Neural cell (in vitro differentiated cells): ENCODE measurements at regions not wholly inside any gene's neighbourhood (a gene's known extent, or its start where the extent isn't known, plus 50 kb on each side); places are given as distances from the start of the nearest gene placed in this dataset.

ENCODE experiments used
- H2AFZ ChIP-seq: fragments of 200-600, 300-800 bp; sonication (generic), shearing (Covaris generic); 2 replicates; pipeline ENCODE4 v1.6.0; 2014; ENCODE audit warnings: low read depth, mild to moderate bottlenecking, antibody characterized with exemption, low read length, moderate library complexity
- H3F3A ChIP-seq: fragments of 200-600 bp; shearing (Covaris generic); 2 replicates; pipeline ENCODE4 v1.6.1; 2016; ENCODE audit warnings: mild to moderate bottlenecking, moderate library complexity, mixed read lengths, antibody characterized with exemption, low read length; ENCODE audit not compliant: insufficient read depth, poor library complexity, severe bottlenecking
- H3K27ac ChIP-seq: fragments of 200-600, 300-800 bp; sonication (generic), shearing (Covaris generic); 2 replicates; pipeline ENCODE4 v1.5.1; 2014; ENCODE audit warnings: mild to moderate bottlenecking, low read length, moderate library complexity
- H3K27me3 ChIP-seq: fragments of 300-800, 200-600 bp; sonication (generic), shearing (Covaris generic); 2 replicates; pipeline ENCODE4 v1.6.0; 2014; ENCODE audit warnings: mild to moderate bottlenecking, low read depth, low read length, moderate library complexity; ENCODE audit not compliant: insufficient read depth
- H3K36me3 ChIP-seq: fragments of 300-800, 200-600 bp; sonication (generic), shearing (Covaris generic); 2 replicates; pipeline ENCODE4 v1.5.1; 2014; ENCODE audit warnings: mild to moderate bottlenecking, antibody characterized with exemption, low read length, moderate library complexity; ENCODE audit not compliant: insufficient read depth
- H3K4me2 ChIP-seq: fragments of 300-800, 200-600 bp; sonication (generic), shearing (Covaris generic); 2 replicates; pipeline ENCODE4 v1.6.0; 2014; ENCODE audit warnings: mild to moderate bottlenecking, low read length
- H3K4me3 ChIP-seq: fragments of 300-800, 200-600 bp; sonication (generic), shearing (Covaris generic); 2 replicates; pipeline ENCODE4 v1.5.1; 2014; ENCODE audit warnings: mild to moderate bottlenecking, low read length, moderate library complexity
- H3K79me2 ChIP-seq: fragments of 200-600 bp; shearing (Covaris generic); replicated peaks from 2 replicates; pipeline ENCODE4 v1.6.0; 2014; ENCODE audit warnings: mild to moderate bottlenecking, low read length, moderate library complexity; ENCODE audit not compliant: insufficient read depth
- H3K9ac ChIP-seq: fragments of 300-800, 200-600 bp; sonication (generic), shearing (Covaris generic); 2 replicates; pipeline ENCODE4 v1.6.1; 2016; ENCODE audit warnings: mild to moderate bottlenecking, low read length, mixed read lengths
- H3K9me2 ChIP-seq: fragments of 200-600 bp; shearing (Covaris generic); 2 replicates; pipeline ENCODE4 v1.6.1; 2016; ENCODE audit warnings: mild to moderate bottlenecking, low read length, mixed read lengths; ENCODE audit not compliant: insufficient read depth
- H3K9me3 ChIP-seq: fragments of 200-600, 300-800 bp; sonication (generic), shearing (Covaris generic); 2 replicates; pipeline ENCODE4 v1.6.1; 2016; ENCODE audit warnings: mild to moderate bottlenecking, mixed run types, low read length, moderate library complexity, mixed read lengths
- H4K20me1 ChIP-seq: fragments of 200-600 bp; shearing (Covaris generic); 2 replicates; pipeline ENCODE4 v1.6.1; 2016; ENCODE audit warnings: mild to moderate bottlenecking, mixed run types; ENCODE audit not compliant: insufficient read depth
- EP300 ChIP-seq: fragments of 450-650 bp; conservative IDR thresholded peaks from 2 replicates; pipeline ENCODE4 v1.6.1; 2014; ENCODE audit warnings: antibody characterized with exemption, mild to moderate bottlenecking, moderate library complexity; ENCODE audit not compliant: poor library complexity, severe bottlenecking
- EZH2 ChIP-seq: fragments of 200-600, 300-800 bp; shearing (Covaris generic), sonication (generic); IDR thresholded peaks from 2 replicates; pipeline ENCODE4 v1.6.1; 2014; ENCODE audit warnings: antibody characterized with exemption, low read length, borderline replicate concordance, mild to moderate bottlenecking; ENCODE audit not compliant: insufficient read depth, poor library complexity, severe bottlenecking
- MXI1 ChIP-seq: fragments of 450-650 bp; conservative IDR thresholded peaks from 2 replicates; pipeline ENCODE4 v1.6.1; 2014; ENCODE audit warnings: antibody characterized with exemption, mild to moderate bottlenecking; ENCODE audit not compliant: poor library complexity, severe bottlenecking
- POLR2AphosphoS5 ChIP-seq: IDR thresholded peaks from 2 replicates; pipeline ENCODE4 v1.6.1; 2012
- RAD21 ChIP-seq: fragments of 450-650 bp; conservative IDR thresholded peaks from 2 replicates; pipeline ENCODE4 v1.6.1; 2014; ENCODE audit warnings: antibody characterized with exemption, mild to moderate bottlenecking, moderate library complexity
- SMC3 ChIP-seq: fragments of 450-650 bp; conservative IDR thresholded peaks from 2 replicates; pipeline ENCODE4 v1.6.1; 2014; ENCODE audit warnings: antibody characterized with exemption, mild to moderate bottlenecking, moderate library complexity; ENCODE audit not compliant: poor library complexity
- TAF1 ChIP-seq: IDR thresholded peaks from 2 replicates; pipeline ENCODE4 v1.6.1; 2012; ENCODE audit warnings: low read depth
- TF ChIP-seq, protein P1 (sequence below): fragments of 450-650 bp; IDR thresholded peaks from 2 replicates; pipeline ENCODE4 v1.5.1; 2014; ENCODE audit warnings: antibody characterized with exemption, mild to moderate bottlenecking, moderate library complexity; ENCODE audit not compliant: poor library complexity, severe bottlenecking
- TF ChIP-seq, protein P2 (sequence below): IDR thresholded peaks from 2 replicates; pipeline ENCODE4 v1.6.1; 2012; ENCODE audit warnings: borderline replicate concordance

DNA sequence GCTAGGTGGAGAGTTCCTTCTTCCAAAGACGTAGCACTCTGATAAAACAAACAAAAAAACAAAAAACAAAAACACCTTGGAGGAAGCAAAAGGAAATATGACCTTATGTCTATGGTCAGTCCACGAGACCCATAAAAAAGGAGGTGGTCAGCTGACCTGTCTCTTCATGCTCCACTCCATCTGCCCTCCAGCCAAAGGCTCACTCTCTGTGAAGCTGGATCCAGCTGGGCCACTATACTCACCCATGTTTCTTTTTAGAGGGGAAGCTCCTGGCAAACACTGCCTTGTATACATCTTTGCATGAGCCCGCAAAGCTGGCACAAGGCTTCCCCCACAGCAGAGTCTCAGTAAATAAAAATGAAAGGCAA, 126.1 kb upstream of the CACHD1 start:
- H3K79me2 ChIP-seq: no peaks in the 10 kb centered on the region
- H3K27ac ChIP-seq: no peak overlapping the region
- H3F3A ChIP-seq: no peaks in the 10 kb centered on the region
- no peaks in the 10 kb centered on the region for H3K9me2 ChIP-seq
- H3K27me3 ChIP-seq: no peaks in the 10 kb centered on the region
- H3K9me3 ChIP-seq: no peaks in the 10 kb centered on the region
- H3K4me2 ChIP-seq: no peak overlapping the region
- no peak overlapping the region for H2AFZ ChIP-seq
- H3K36me3 ChIP-seq: no peaks in the 10 kb centered on the region
- TF ChIP-seq EP300 (no peak), POLR2AphosphoS5 (no peak), MXI1 (no peak), RAD21 (no peak), EZH2 (no peak), TAF1 (no peak)
- TF ChIP-seq, protein P1, sequence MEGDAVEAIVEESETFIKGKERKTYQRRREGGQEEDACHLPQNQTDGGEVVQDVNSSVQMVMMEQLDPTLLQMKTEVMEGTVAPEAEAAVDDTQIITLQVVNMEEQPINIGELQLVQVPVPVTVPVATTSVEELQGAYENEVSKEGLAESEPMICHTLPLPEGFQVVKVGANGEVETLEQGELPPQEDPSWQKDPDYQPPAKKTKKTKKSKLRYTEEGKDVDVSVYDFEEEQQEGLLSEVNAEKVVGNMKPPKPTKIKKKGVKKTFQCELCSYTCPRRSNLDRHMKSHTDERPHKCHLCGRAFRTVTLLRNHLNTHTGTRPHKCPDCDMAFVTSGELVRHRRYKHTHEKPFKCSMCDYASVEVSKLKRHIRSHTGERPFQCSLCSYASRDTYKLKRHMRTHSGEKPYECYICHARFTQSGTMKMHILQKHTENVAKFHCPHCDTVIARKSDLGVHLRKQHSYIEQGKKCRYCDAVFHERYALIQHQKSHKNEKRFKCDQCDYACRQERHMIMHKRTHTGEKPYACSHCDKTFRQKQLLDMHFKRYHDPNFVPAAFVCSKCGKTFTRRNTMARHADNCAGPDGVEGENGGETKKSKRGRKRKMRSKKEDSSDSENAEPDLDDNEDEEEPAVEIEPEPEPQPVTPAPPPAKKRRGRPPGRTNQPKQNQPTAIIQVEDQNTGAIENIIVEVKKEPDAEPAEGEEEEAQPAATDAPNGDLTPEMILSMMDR: no peak
- TF ChIP-seq, protein P2, sequence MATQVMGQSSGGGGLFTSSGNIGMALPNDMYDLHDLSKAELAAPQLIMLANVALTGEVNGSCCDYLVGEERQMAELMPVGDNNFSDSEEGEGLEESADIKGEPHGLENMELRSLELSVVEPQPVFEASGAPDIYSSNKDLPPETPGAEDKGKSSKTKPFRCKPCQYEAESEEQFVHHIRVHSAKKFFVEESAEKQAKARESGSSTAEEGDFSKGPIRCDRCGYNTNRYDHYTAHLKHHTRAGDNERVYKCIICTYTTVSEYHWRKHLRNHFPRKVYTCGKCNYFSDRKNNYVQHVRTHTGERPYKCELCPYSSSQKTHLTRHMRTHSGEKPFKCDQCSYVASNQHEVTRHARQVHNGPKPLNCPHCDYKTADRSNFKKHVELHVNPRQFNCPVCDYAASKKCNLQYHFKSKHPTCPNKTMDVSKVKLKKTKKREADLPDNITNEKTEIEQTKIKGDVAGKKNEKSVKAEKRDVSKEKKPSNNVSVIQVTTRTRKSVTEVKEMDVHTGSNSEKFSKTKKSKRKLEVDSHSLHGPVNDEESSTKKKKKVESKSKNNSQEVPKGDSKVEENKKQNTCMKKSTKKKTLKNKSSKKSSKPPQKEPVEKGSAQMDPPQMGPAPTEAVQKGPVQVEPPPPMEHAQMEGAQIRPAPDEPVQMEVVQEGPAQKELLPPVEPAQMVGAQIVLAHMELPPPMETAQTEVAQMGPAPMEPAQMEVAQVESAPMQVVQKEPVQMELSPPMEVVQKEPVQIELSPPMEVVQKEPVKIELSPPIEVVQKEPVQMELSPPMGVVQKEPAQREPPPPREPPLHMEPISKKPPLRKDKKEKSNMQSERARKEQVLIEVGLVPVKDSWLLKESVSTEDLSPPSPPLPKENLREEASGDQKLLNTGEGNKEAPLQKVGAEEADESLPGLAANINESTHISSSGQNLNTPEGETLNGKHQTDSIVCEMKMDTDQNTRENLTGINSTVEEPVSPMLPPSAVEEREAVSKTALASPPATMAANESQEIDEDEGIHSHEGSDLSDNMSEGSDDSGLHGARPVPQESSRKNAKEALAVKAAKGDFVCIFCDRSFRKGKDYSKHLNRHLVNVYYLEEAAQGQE: no peak
- no peak overlapping the region for H3K4me3 ChIP-seq
- no peaks in the 10 kb centered on the region for H4K20me1 ChIP-seq
- H3K9ac ChIP-seq: no peak overlapping the region

DNA sequence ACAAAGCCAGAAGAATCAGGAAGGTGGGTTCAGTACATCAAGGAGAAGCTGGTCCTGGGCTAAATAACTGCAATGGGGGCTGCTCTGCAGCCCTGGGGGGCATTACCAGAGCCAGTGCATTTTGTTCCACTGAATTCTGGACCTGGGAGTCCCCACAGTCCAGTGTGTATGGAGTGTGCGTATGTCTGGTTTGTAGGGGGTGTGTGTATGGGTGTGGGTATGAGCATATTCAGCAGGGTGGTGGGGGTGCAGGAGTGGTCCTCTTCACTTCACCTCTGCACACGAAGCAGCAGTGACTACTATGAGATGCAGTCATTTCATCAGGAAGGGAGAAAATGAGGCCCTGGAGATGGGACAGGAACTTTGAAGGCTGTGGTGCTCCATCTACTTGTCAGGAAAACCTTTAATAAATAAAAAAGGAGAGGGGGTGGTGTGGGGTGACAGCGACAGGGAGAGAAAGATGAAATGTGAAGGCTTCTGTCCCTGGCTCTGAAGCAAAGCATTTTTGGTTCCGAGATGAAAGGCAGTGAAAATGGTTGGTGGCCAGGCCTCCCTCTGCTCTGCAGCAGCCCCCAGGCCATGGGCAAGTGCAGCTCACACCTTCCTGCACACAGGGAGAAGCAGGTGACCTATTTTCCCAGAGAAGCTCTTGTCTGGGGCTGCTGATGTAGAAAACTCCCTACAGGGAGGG, 121.5 kb upstream of the CACHD1 start:
- H4K20me1 ChIP-seq: no peaks in the 10 kb centered on the region
- no peak overlapping the region for H3K27ac ChIP-seq
- no peak overlapping the region for H3K9ac ChIP-seq
- H3K4me2 ChIP-seq: no peak overlapping the region
- H3K9me2 ChIP-seq: no peaks in the 10 kb centered on the region
- H3K36me3 ChIP-seq: no peaks in the 10 kb centered on the region
- H3K4me3 ChIP-seq: no peak overlapping the region
- H2AFZ ChIP-seq: no peak overlapping the region
- H3K27me3 ChIP-seq: no peaks in the 10 kb centered on the region
- H3F3A ChIP-seq: no peaks in the 10 kb centered on the region
- no peaks in the 10 kb centered on the region for H3K9me3 ChIP-seq
- no peak for TF ChIP-seq TAF1
- no peak for TF ChIP-seq SMC3
- TF ChIP-seq, protein P1: no peak
- no peak for TF ChIP-seq POLR2AphosphoS5
- no peak for TF ChIP-seq EP300
- TF ChIP-seq, protein P2: no peak
- no peak for TF ChIP-seq RAD21
- TF ChIP-seq MXI1: no peak
- TF ChIP-seq EZH2: no peak
- no peaks in the 10 kb centered on the region for H3K79me2 ChIP-seq
